Mesodermal cell (in vitro differentiated cells): ENCODE measurements at regions not wholly inside any gene's neighbourhood (a gene's known extent, or its start where the extent isn't known, plus 50 kb on each side); places are given as distances from the start of the nearest gene placed in this dataset.

Source experiments
- H3K27ac ChIP-seq: 2 replicates; pipeline ENCODE4 v1.7.0; 2013; ENCODE audit warnings: mild to moderate bottlenecking, low read depth, low read length, moderate library complexity; ENCODE audit not compliant: severe bottlenecking
- H3K36me3 ChIP-seq: 2 replicates; pipeline ENCODE4 v1.7.1; 2013; ENCODE audit warnings: mild to moderate bottlenecking, low read length, moderate library complexity; ENCODE audit not compliant: control insufficient read depth, insufficient read depth
- H3K4me1 ChIP-seq: one replicate; pipeline ENCODE4 v1.7.1; 2013; ENCODE audit warnings: mild to moderate bottlenecking, low read length; ENCODE audit not compliant: insufficient read depth, control insufficient read depth, poor library complexity, severe bottlenecking
- H3K4me3 ChIP-seq: 2 replicates; pipeline ENCODE4 v1.7.0; 2013; ENCODE audit warnings: low read length, control low read depth, mild to moderate bottlenecking; ENCODE audit not compliant: insufficient read depth, poor library complexity, severe bottlenecking; ENCODE audit errors: extremely low read depth
- H3K9me3 ChIP-seq: 2 replicates; pipeline ENCODE4 v1.7.1; 2013; ENCODE audit warnings: mild to moderate bottlenecking, low read length, moderate library complexity; ENCODE audit not compliant: control insufficient read depth
- WGBS, 2 experiments: methylation state at CpG; one replicate each; pipeline ENCODE4 v1.1.5; 2013; ENCODE audit warnings: missing lambda C conversion rate in 2 of 2; ENCODE audit not compliant: insufficient coverage in 2 of 2; 5-methylcytosine and 5-hydroxymethylcytosine counted together

- Histone ChIP-seq H3K36me3 (no peaks in the 10 kb centered on the region), H3K4me1 (peaks cover 4% of the 10 kb centered on the region), H3K9me3 (no peaks in the 10 kb centered on the region), H3K27ac (no peak overlapping the region), H3K4me3 (no peak overlapping the region)
- WGBS, 2 experiments, result 90 to 93% methylated on average over 12 of the region's 15 CpGs
Measured at GRCh38 chr20:60078351-60079250, 120.4 kb downstream of the CDH26 start.

- peaks cover 4% of the 10 kb centered on the region for H3K4me1 ChIP-seq
- WGBS, 2 experiments, result 78% methylated on average over 5 to 6 of the region's 7 CpGs
- H3K9me3 ChIP-seq, result no peaks in the 10 kb centered on the region
- H3K4me3 ChIP-seq, result no peak overlapping the region
- no peaks in the 10 kb centered on the region for H3K36me3 ChIP-seq
- no peak overlapping the region for H3K27ac ChIP-seq
Measured at GRCh38 chr20:60080401-60080800, 122.2 kb downstream of the CDH26 start.

- WGBS, 2 experiments, result 76 to 79% methylated on average over 8 of the region's 9 CpGs
- H3K27ac ChIP-seq, result no peak overlapping the region
- no peaks in the 10 kb centered on the region for H3K36me3 ChIP-seq
Measured at GRCh38 chr20:60085551-60086132, 127.4 kb downstream of the CDH26 start.

GRCh38 chr20:60086821-60087562 is 128.8 kb downstream of the CDH26 start:
- Histone ChIP-seq H3K4me1 (no peaks in the 10 kb centered on the region), H3K9me3 (no peaks in the 10 kb centered on the region), H3K27ac (no peak overlapping the region), H3K36me3 (no peaks in the 10 kb centered on the region), H3K4me3 (no peak overlapping the region)
- WGBS, 2 experiments, result 94 to 97% methylated on average over 7 to 12 of the region's 30 CpGs

More at GRCh38 chr20:60085551-60086132, 127.4 kb downstream of the CDH26 start:
- H3K9me3 ChIP-seq, result no peaks in the 10 kb centered on the region
- no peak overlapping the region for H3K4me3 ChIP-seq
- no peaks in the 10 kb centered on the region for H3K4me1 ChIP-seq

- no peak overlapping the region for H3K4me3 ChIP-seq
- 95 to 98% methylated on average over 10 to 24 of the region's 60 CpGs for WGBS, 2 experiments
- no peaks in the 10 kb centered on the region for H3K36me3 ChIP-seq
- no peaks in the 10 kb centered on the region for H3K9me3 ChIP-seq
- H3K27ac ChIP-seq, result no peak overlapping the region
- no peaks in the 10 kb centered on the region for H3K4me1 ChIP-seq
Measured at GRCh38 chr20:60087563-60088105, 129.4 kb downstream of the CDH26 start.

- no peak overlapping the region for H3K4me3 ChIP-seq
- H3K27ac ChIP-seq, result no peak overlapping the region
- H3K36me3 ChIP-seq, result no peaks in the 10 kb centered on the region
- 92 to 93% methylated on average over 3 to 4 of the region's 10 CpGs for WGBS, 2 experiments
- no peaks in the 10 kb centered on the region for H3K9me3 ChIP-seq
- no peaks in the 10 kb centered on the region for H3K4me1 ChIP-seq
Measured at GRCh38 chr20:60088236-60088635, 130.0 kb downstream of the CDH26 start.

- H3K36me3 ChIP-seq, result no peaks in the 10 kb centered on the region
- H3K27ac ChIP-seq, result no peak overlapping the region
- no peaks in the 10 kb centered on the region for H3K9me3 ChIP-seq
- WGBS, 2 experiments, result 91 to 93% methylated on average over 2 to 3 of the region's 4 CpGs
- no peaks in the 10 kb centered on the region for H3K4me1 ChIP-seq
- H3K4me3 ChIP-seq, result no peak overlapping the region
Measured at GRCh38 chr20:60090631-60091030, 132.4 kb downstream of the CDH26 start.

- Histone ChIP-seq H3K27ac (no peak overlapping the region), H3K4me3 (no peak overlapping the region), H3K9me3 (no peaks in the 10 kb centered on the region), H3K36me3 (no peaks in the 10 kb centered on the region), H3K4me1 (no peaks in the 10 kb centered on the region)
- WGBS, 2 experiments, result 67 to 71% methylated on average over 1 to 2 of the region's 5 CpGs
Measured at GRCh38 chr20:60091305-60091704, 133.1 kb downstream of the CDH26 start.

GRCh38 chr20:60091861-60092260 is 133.6 kb downstream of the CDH26 start:
- no peaks in the 10 kb centered on the region for H3K9me3 ChIP-seq
- H3K36me3 ChIP-seq, result no peaks in the 10 kb centered on the region
- H3K4me1 ChIP-seq, result no peaks in the 10 kb centered on the region
- no peak overlapping the region for H3K4me3 ChIP-seq
- WGBS, 2 experiments, result no CpG with 5 or more reads among the region's 1 CpG
- no peak overlapping the region for H3K27ac ChIP-seq

- Histone ChIP-seq H3K4me1 (no peaks in the 10 kb centered on the region), H3K4me3 (no peak overlapping the region), H3K27ac (no peak overlapping the region), H3K36me3 (no peaks in the 10 kb centered on the region), H3K9me3 (peaks cover 2% of the 10 kb centered on the region)
Measured at GRCh38 chr20:60092729-60093128, 134.5 kb downstream of the CDH26 start.
